IPS DF 6.9 (cell line): ENCODE measurements at regions not wholly inside any gene's neighbourhood (a gene's known extent, or its start where the extent isn't known, plus 50 kb on each side); places are given as distances from the start of the nearest gene placed in this dataset.

ENCODE experiments used
- DNase-seq: peaks from one replicate; pipeline ENCODE4 v3.0.0-alpha.2; 2013; ENCODE audit warnings: low read depth, low spot score
- H3K27ac ChIP-seq: one replicate; pipeline ENCODE4 v1.5.1; 2013; ENCODE audit warnings: low read length, control low read depth
- H3K27me3 ChIP-seq: 2 replicates; pipeline ENCODE4 v1.6.1; 2013; ENCODE audit warnings: mild to moderate bottlenecking, low read length; ENCODE audit not compliant: control insufficient read depth, insufficient read depth
- H3K36me3 ChIP-seq: 2 replicates; pipeline ENCODE4 v1.6.1; 2013; ENCODE audit warnings: low read length; ENCODE audit not compliant: control insufficient read depth, insufficient read depth
- H3K4me1 ChIP-seq: 2 replicates; pipeline ENCODE4 v1.6.1; 2013; ENCODE audit warnings: low read length; ENCODE audit not compliant: control insufficient read depth, insufficient read depth
- H3K4me3 ChIP-seq: 2 replicates; pipeline ENCODE4 v1.5.1; 2013; ENCODE audit warnings: mild to moderate bottlenecking, low read length
- H3K9me3 ChIP-seq: 2 replicates; pipeline ENCODE4 v1.6.1; 2013; ENCODE audit warnings: low read length, inconsistent platforms; ENCODE audit not compliant: control insufficient read depth, insufficient read depth
- WGBS: extraction: QIAGEN DNeasy Blood & Tissue Kit; methylation state at CpG from one replicate; pipeline ENCODE4 v1.1.7; 2013; ENCODE audit warnings: mixed read lengths, missing lambda C conversion rate; ENCODE audit not compliant: insufficient read length, insufficient coverage; 5-methylcytosine and 5-hydroxymethylcytosine counted together

DNA sequence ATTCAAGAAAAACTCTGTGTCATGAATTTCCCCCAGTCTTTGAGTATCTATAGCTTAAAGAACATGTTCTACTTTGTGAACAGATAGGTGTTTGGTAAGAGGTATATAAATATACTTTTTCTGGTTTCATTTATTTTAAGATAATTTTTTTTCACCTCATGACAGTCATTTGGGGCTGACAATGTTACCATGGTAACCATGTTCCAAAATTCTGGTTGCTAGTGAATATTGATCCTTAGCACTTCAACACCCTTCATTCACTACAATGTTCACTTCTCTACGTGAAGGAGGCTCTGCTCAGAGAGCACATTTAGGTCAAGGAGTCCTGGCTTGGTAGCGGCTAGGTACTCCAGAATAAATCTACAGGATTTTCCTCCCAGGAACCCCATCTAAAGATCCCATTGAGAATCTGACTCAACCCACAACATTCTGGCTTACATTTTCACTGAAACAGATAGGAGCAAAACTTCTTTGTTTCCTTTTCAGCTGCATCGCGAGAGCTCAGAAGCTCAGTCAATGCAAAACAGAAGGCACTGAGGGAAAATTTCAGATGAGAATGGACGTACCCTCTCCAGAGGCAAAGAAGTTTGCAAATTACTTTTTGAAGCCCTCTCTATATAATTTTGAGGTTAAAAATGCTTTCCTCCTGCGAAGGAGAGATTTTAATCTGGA, 93.6 kb downstream of the ARF6 start:
- Histone ChIP-seq H3K27ac (no peak overlapping the region), H3K27me3 (no peaks in the 10 kb centered on the region), H3K36me3 (no peaks in the 10 kb centered on the region), H3K9me3 (no peaks in the 10 kb centered on the region), H3K4me3 (no peak overlapping the region), H3K4me1 (no peaks in the 10 kb centered on the region; the same call in 1 of the 2 replicates)
- no peak for DNase-seq
- no CpG with 5 or more reads among the region's 6 CpGs for WGBS

DNA sequence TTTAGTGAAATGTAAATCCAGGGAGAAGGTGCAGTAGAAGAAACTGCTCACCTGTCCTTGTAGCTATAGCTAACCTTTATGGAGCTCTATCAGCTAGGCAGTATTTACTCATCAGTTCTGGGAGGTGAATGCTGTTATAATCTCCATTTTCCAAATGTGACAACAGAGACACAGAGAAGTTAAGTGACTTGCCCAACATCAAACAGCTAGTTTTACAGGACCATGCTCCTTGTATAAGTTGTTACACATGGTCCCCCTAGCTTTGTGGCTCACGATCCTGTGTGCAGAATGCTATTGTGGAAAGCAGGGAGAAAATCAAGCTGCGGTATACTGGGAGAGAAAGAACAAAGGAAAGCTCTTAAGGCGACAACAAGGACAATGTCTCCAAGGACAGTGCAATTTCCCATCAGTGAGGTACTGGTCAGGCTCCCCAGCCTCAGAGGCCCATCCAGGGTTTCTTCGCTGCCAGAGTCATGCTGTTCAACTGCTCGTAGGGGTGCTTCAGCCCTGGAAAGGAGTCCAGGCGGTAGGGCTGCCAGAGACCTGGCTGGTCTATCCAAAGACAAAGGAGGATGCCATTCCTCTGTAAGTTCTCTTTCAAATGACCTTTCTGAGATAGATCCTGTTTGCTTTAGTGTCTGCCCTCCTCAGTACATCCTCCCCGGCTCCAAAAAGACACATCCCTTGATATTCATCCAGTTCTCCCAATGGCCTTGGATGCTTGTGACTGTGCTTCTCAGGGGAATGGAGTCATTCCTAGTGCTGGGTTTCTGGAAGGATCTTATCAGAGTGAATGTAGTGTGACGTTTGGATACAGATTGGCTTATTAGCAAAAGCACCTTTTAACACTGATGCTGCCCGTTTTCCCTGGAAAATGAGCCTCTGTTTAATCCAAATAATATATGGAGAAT, 95.5 kb downstream of the ARF6 start:
- Histone ChIP-seq H3K9me3 (no peaks in the 10 kb centered on the region), H3K4me1 (no peaks in the 10 kb centered on the region; the same call in 1 of the 2 replicates), H3K27me3 (no peaks in the 10 kb centered on the region), H3K27ac (no peak overlapping the region), H3K36me3 (no peaks in the 10 kb centered on the region), H3K4me3 (no peak overlapping the region)
- no CpG with 5 or more reads among the region's 9 CpGs for WGBS
- no peak for DNase-seq

DNA sequence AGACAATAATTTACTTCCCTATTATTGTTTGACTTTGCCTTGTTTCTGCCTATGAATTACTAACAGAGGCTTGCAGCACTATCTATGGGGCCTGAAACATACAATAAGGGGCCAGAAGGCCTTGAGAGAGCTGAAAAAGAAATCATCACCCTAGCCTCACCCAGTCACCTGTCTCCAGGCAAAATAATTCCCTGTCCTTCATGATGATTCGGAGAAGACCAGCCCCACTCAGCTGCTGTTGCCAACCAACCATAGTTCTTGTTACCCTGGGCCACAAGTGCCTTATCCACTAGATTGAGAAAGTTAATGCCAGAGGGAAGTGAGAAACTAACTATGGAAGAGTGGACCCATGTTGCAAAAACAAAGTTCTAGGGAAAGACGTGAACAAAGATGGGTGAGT, 97.1 kb downstream of the ARF6 start:
- Histone ChIP-seq H3K27ac (no peak overlapping the region), H3K4me1 (no peaks in the 10 kb centered on the region; the same call in 1 of the 2 replicates), H3K36me3 (no peaks in the 10 kb centered on the region), H3K9me3 (no peaks in the 10 kb centered on the region), H3K4me3 (no peak overlapping the region), H3K27me3 (no peaks in the 10 kb centered on the region)
- WGBS: no CpG with 5 or more reads among the region's 2 CpGs
- DNase-seq: no peak

DNA sequence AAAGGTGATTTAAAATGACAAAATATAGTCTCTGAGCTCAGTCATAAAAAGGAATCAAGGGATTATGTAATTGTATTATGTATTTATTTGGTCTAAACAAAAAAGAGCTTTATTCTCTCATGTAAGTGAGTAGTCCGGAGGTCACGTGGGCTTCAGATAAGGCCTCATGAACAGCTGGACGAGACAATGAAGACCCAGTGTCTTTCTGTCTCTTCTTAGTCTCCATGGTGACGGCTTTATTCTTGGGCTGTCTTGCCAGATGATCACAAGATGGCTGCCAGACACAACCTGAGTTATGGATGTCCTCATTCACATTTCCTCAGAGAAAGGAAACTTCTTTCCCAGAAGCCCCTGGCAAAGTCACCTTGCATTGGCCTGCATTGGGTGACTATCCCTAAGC, 98.6 kb downstream of the ARF6 start:
- Histone ChIP-seq H3K4me3 (no peak overlapping the region), H3K27me3 (no peaks in the 10 kb centered on the region), H3K27ac (no peak overlapping the region), H3K4me1 (no peaks in the 10 kb centered on the region; the same call in 1 of the 2 replicates), H3K9me3 (no peaks in the 10 kb centered on the region), H3K36me3 (no peaks in the 10 kb centered on the region)
- no peak for DNase-seq
- WGBS: no CpG with 5 or more reads among the region's 4 CpGs

DNA sequence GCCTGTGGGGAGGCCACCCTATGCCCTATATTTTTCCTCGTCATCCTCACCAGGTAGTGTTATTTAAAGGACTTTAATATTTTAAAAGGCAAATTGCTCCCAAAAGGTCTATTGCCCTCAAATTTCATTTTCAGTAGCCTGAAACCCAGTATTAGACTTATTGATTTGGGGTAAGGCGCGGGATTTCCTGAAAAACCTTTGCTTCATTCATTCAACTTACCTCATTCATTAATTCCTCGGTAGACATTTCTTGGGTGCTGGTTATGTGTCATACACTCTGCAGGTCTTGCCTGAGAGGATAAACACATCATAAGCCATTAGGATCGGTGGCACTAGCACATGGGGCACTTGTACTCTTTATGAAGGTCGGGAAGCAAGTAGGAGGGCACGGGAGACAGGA, 99.2 kb downstream of the ARF6 start:
- no peak for DNase-seq
- no peak overlapping the region for H3K4me3 ChIP-seq
- no peaks in the 10 kb centered on the region for H3K36me3 ChIP-seq
- no peaks in the 10 kb centered on the region for H3K27me3 ChIP-seq
- no peak overlapping the region for H3K27ac ChIP-seq
- H3K4me1 ChIP-seq: no peaks in the 10 kb centered on the region; the same call in 1 of the 2 replicates
- WGBS: no CpG with 5 or more reads among the region's 7 CpGs
- H3K9me3 ChIP-seq: no peaks in the 10 kb centered on the region

DNA sequence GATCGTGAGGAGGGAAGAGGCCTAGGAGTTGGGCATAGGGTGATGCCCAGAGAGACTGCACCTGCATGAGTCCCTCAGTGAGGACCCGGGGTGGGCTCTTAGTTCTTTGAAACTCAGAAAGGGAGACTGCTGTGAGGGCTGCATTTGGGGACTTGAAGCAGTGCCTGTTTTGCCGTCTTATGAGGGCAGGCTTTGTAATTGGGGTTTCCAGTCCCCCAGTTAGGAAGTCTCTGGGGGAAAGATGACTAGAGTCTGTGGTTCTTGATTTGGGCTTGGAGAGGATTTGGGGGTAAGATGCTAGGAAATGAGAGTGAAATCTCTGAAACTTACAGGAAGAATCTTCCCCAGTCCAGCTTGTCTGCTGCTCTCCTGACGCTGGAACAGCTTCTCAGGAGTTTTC, 99.6 kb downstream of the ARF6 start:
- Histone ChIP-seq H3K4me1 (no peaks in the 10 kb centered on the region), H3K4me3 (no peak overlapping the region), H3K9me3 (no peaks in the 10 kb centered on the region), H3K27me3 (no peaks in the 10 kb centered on the region), H3K27ac (no peak overlapping the region), H3K36me3 (no peaks in the 10 kb centered on the region)
- no peak for DNase-seq
- WGBS: no CpG with 5 or more reads among the region's 4 CpGs

DNA sequence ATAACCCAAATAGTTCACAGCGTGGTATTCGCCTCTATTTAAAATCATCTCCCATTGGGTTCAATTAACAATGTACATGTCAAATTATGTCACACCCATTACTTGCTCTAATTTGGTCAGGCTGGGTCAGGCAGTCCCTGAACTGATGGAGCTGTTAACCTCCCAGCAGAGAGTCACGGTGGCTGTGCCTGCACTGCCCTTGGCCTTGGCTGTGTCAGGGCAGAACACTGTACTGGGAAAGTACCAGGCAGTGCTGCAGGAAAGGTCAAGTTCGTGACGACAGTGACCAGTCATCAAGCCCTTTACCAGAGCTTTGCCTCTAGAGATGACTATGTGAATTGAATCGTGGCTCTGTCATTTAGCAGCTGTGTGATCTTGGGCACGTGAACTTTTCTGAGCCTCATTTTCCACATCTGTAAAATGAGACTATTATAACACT, 100.0 kb downstream of the ARF6 start:
- no peak for DNase-seq
- Histone ChIP-seq H3K27ac (no peak overlapping the region), H3K27me3 (no peaks in the 10 kb centered on the region), H3K9me3 (no peaks in the 10 kb centered on the region), H3K4me3 (no peak overlapping the region), H3K4me1 (no peaks in the 10 kb centered on the region), H3K36me3 (no peaks in the 10 kb centered on the region)
- WGBS: no CpG with 5 or more reads among the region's 7 CpGs

DNA sequence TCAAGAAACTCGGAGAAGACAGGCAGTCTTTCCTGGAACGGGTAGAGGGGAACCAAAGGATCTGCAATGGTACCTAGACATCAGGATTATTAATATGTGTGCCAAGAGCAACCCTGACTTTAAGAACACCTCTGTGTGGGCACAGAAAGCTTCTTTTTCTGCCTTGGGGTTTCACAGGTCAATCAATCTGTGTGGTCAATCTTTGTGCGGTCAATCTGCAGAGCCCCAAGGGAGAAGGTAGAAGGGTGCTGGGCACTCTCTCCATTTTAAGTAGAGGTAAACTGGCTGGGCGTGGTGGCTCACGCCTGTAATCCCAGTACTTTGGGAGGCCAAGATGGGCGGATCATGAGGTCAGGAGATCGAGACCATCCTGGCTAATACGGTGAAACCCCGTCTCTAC, 100.7 kb downstream of the ARF6 start:
- DNase-seq: no peak
- Histone ChIP-seq H3K36me3 (no peaks in the 10 kb centered on the region), H3K4me1 (no peaks in the 10 kb centered on the region), H3K27ac (no peak overlapping the region), H3K27me3 (no peaks in the 10 kb centered on the region), H3K9me3 (no peaks in the 10 kb centered on the region), H3K4me3 (no peak overlapping the region)
- WGBS: no CpG with 5 or more reads among the region's 9 CpGs

DNA sequence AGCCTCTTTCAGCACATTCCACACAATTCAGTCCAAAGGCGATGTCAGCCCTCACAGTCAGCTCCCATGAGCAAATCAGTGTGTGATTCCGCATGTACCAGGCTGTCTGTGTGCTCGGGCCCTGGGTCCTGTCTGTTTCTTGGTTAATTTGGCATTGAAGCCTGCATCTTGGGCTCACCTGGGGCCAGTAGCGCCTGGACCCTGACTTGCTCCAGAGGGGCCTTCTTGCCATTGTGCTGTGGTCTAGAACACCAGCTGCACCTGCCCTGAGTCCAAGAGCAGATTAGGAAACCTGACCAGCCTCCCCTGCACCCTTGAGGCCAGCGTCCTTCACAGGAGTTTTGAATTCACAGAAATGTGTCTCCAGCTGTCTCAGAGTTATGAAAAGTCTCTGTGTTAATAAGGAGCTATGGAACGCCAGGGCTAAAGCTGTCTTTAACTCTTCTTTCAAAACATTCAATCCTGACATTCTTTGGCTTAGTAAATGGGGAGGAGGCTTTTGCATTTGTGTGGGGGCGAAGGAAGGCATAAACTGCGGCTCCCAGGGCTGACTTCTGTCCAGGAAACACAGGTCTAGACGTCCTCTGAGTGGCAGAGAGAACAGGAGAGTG, 102.2 kb downstream of the ARF6 start:
- Histone ChIP-seq H3K4me3 (no peak overlapping the region), H3K9me3 (no peaks in the 10 kb centered on the region), H3K4me1 (peaks cover under 1% of the 10 kb centered on the region), H3K27me3 (no peaks in the 10 kb centered on the region), H3K27ac (no peak overlapping the region), H3K36me3 (no peaks in the 10 kb centered on the region)
- no peak for DNase-seq
- no CpG with 5 or more reads among the region's 9 CpGs for WGBS

DNA sequence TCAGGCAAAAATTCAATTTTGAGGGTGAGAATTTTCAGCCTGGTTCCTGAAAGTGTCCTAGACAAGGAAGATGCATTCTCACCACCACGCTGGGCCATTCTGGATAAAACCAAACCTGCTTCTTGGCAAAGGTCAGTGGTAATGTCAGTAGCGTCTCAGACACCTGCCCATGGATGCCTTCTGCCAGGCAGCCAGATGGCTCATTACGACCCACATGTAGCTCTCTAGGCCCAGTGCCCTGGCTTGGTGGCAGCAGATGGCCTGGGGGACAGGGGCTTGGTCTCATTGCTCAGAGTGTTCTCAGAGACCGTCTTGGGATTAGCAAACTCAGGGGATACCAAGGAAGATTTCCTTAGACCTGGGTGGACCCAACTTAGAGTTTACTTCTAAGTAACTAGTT, 105.1 kb downstream of the ARF6 start:
- Histone ChIP-seq H3K4me1 (peaks cover 9% of the 10 kb centered on the region), H3K4me3 (no peak overlapping the region), H3K27ac (no peak overlapping the region), H3K9me3 (no peaks in the 10 kb centered on the region), H3K36me3 (no peaks in the 10 kb centered on the region), H3K27me3 (no peaks in the 10 kb centered on the region)
- no peak for DNase-seq
- no CpG with 5 or more reads among the region's 4 CpGs for WGBS
